Ascending aorta (tissue), 2 donors: ENCODE measurements at regions not wholly inside any gene's neighbourhood (a gene's known extent, or its start where the extent isn't known, plus 50 kb on each side); places are given as distances from the start of the nearest gene placed in this dataset.
"Not testable (repeated sequence)": the region's sequence is repeated elsewhere in the genome, so short reads cannot be mapped to it uniquely, and the experiment has no call there.

Experiments used
- DNase-seq, 2 donors: peaks; one replicate each; pipeline ENCODE4 v3.0.0-alpha.2; 2019; ENCODE audit warnings: low spot score in 2 of 2
- H3K27ac ChIP-seq, 2 donors: fragments of 200-600 bp; sonication (generic); one replicate each; pipeline ENCODE4 v1.5.1; 2016 to 2017; ENCODE audit warnings: mild to moderate bottlenecking in 1 of 2
- H3K27me3 ChIP-seq: fragments of 200-600 bp; sonication (generic); one replicate; pipeline ENCODE4 v1.5.1; 2017
- H3K36me3 ChIP-seq, 2 donors: fragments of 200-600 bp; sonication (generic); one replicate each; pipeline ENCODE4 v1.5.1; 2016
- H3K4me1 ChIP-seq, 2 donors: fragments of 200-600 bp; sonication (generic); one replicate each; pipeline ENCODE4 v1.5.1; 2016 to 2017; ENCODE audit warnings: mild to moderate bottlenecking in 1 of 2
- H3K4me3 ChIP-seq, 2 donors: fragments of 200-600 bp; sonication (generic); one replicate each; pipeline ENCODE4 v1.5.1; 2016 to 2017; ENCODE audit warnings: mild to moderate bottlenecking in 1 of 2
- H3K9me3 ChIP-seq, 2 donors: fragments of 200-600 bp; sonication (generic); one replicate each; pipeline ENCODE4 v1.5.1; 2016
- intact Hi-C: fragments of 100-400 bp; cut with DNase I; formaldehyde crosslinking; loops from one replicate; pipeline ENCODE4 v1.15.1; 2023
- TF ChIP-seq, protein P1 (sequence below), 3 experiments: fragments of 200-600 bp in 2 of 3; fragments of 450-650 bp in 1 of 3; sonication (generic) in 2 of 3; IDR thresholded peaks; one replicate each; pipeline ENCODE4 v1.5.1; 2016 to 2019; ENCODE audit warnings: antibody characterized with exemption in 3 of 3, mild to moderate bottlenecking in 1 of 3, moderate library complexity in 1 of 3

DNA sequence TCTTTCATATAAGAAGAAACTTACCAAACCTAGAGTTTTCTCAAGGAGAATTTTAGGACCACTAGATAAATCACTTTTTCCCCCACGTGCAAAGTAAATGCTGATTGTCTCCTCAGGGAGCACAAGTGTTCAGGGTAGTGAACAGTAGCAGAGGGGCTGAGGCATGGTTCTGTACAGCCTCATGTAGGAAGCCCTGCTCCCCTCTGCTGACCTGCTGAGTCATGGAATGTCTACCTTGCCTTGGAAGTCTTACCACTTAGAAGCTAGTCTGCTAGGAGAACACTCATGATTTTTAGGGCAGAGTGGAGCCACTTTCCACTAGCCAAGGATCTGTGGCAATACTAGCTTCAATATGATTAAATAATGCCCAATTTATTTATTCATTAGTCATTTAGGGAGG is 2120.6 kb upstream of the RAG2 start:
- intact Hi-C loops: no loop called here
- DNase-seq: no peak
- H3K4me1 ChIP-seq: no peaks in the 10 kb centered on the region
- TF ChIP-seq, protein P1, sequence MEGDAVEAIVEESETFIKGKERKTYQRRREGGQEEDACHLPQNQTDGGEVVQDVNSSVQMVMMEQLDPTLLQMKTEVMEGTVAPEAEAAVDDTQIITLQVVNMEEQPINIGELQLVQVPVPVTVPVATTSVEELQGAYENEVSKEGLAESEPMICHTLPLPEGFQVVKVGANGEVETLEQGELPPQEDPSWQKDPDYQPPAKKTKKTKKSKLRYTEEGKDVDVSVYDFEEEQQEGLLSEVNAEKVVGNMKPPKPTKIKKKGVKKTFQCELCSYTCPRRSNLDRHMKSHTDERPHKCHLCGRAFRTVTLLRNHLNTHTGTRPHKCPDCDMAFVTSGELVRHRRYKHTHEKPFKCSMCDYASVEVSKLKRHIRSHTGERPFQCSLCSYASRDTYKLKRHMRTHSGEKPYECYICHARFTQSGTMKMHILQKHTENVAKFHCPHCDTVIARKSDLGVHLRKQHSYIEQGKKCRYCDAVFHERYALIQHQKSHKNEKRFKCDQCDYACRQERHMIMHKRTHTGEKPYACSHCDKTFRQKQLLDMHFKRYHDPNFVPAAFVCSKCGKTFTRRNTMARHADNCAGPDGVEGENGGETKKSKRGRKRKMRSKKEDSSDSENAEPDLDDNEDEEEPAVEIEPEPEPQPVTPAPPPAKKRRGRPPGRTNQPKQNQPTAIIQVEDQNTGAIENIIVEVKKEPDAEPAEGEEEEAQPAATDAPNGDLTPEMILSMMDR (IDR thresholded peaks at IDR 0.05): no peak
- no peak overlapping the region for H3K4me3 ChIP-seq
- no peaks in the 10 kb centered on the region for H3K9me3 ChIP-seq
- H3K36me3 ChIP-seq: no peaks in the 10 kb centered on the region
- no peak overlapping the region for H3K27ac ChIP-seq
- H3K27me3 ChIP-seq: no peaks in the 10 kb centered on the region

DNA sequence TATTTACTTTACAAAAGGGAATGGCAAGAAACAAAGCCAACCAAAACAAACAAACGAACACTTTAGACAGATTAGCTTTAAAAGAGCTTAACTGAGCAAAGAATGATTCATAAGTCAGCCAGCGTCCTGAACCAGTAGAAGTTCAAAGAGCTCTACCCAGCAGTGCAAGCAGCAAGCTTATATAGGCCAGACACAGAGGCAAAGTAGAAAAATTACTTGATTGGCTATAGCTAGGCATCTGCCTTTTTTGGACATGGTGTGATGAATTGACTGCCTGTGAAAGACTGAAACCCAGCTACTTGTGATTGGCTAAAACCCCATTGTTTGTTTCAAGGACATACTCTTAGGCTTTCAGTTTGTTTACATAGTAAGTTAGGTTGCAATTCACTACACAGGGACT is 2120.0 kb upstream of the RAG2 start:
- H3K9me3 ChIP-seq: no peaks in the 10 kb centered on the region
- intact Hi-C loops: no loop called here
- H3K27me3 ChIP-seq: no peaks in the 10 kb centered on the region
- H3K36me3 ChIP-seq: no peaks in the 10 kb centered on the region
- TF ChIP-seq, protein P1 (IDR thresholded peaks at IDR 0.05): no peak
- H3K4me3 ChIP-seq: no peak overlapping the region
- H3K4me1 ChIP-seq: no peaks in the 10 kb centered on the region
- no peak overlapping the region for H3K27ac ChIP-seq
- DNase-seq: no peak

DNA sequence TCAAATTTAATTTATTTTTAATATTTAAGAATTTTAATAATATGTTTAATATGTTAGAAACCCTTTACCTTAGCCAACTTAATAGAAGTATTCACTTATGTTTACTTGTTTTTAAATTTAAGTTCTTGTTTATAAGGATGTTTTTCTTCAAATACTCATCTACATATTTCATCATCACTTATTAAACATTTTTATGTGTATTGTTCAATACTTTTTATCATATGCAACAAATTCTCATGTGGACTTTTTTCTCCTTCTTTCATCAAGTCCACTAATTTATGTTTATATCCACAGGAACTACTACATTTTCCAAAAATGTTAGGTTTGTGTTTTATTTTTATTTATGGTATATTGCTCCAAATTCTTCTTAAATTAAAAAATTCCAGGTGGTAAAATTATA is 2113.1 kb upstream of the RAG2 start:
- no peaks in the 10 kb centered on the region for H3K36me3 ChIP-seq
- H3K9me3 ChIP-seq: no peaks in the 10 kb centered on the region
- no peaks in the 10 kb centered on the region for H3K27me3 ChIP-seq
- H3K27ac ChIP-seq: no peak overlapping the region
- TF ChIP-seq, protein P1 (IDR thresholded peaks at IDR 0.05): no peak
- H3K4me3 ChIP-seq: no peak overlapping the region
- DNase-seq: no peak
- no peaks in the 10 kb centered on the region for H3K4me1 ChIP-seq
- intact Hi-C loops: no loop called here

DNA sequence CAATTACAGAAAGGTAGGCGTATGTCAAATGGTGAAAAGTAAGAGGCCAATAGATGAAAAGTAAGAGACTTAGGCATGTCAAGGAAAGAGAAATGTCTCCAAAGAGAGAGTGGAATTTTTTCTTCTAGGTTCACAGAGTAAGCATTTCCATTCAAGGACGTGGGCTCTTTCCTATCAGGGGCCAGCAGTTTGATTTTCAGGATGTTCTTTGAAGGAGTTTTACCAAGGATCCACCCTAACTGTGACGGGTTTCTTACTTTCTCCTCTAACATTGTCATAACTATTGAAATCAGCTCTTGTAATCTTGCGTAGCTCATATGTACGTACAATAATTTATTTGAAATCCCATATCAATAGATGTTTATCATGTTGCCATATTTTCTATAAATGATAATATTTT is 2112.2 kb upstream of the RAG2 start:
- DNase-seq: no peak
- no peaks in the 10 kb centered on the region for H3K27me3 ChIP-seq
- intact Hi-C loops: no loop called here

DNA sequence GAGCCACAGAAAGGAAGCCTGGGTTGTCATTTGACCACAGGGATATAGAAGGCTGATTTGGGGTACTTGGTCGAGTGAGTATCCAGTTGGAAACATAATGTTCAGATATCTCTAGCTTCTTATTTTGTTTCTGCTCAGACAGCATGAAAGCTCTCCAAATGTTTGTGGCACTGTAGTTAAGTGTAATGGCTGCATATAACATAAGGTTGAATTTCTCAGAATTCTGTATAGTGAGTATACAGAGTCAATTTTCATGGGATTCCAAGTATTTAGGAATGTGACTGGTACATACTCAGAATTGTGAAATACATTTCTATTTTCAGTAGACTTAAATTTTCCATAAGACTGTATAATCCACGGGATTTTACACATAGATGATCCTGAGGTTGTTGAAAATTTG is 2102.1 kb upstream of the RAG2 start:
- intact Hi-C loops: no loop called here
- Histone ChIP-seq H3K36me3 (no peaks in the 10 kb centered on the region), H3K27me3 (no peaks in the 10 kb centered on the region), H3K27ac (no peak overlapping the region), H3K4me3 (no peak overlapping the region), H3K9me3 (no peaks in the 10 kb centered on the region), H3K4me1 (no peaks in the 10 kb centered on the region)
- TF ChIP-seq, protein P1 (IDR thresholded peaks at IDR 0.05): no peak
- no peak for DNase-seq

More for the DNA sequence above, 2112.2 kb upstream of the RAG2 start:
- no peak overlapping the region for H3K4me3 ChIP-seq
- TF ChIP-seq, protein P1 (IDR thresholded peaks at IDR 0.05): no peak
- H3K4me1 ChIP-seq: no peaks in the 10 kb centered on the region
- no peaks in the 10 kb centered on the region for H3K36me3 ChIP-seq
- no peak overlapping the region for H3K27ac ChIP-seq
- no peaks in the 10 kb centered on the region for H3K9me3 ChIP-seq

DNA sequence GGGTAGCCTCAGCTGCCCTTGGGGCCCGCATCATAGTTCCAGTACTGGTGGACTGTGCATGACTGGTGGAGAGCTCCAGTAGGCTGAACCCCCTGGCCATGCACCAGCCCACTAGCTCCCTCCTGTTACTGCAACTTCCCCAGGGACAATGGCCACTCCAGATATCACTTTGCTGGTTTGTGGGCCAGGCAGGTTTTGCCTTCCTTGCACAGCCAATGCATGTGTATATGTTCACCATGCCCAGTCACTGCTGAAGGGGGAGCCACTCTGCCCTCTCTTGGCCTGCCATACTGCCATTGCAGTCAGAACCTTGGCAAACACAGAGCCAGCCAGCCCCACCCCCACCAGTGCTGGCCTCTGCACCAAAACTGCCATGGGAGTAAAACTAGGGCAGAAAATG is 2095.3 kb upstream of the RAG2 start:
- no peak for DNase-seq
- H3K4me1 ChIP-seq: no peaks in the 10 kb centered on the region
- H3K27me3 ChIP-seq: no peaks in the 10 kb centered on the region
- H3K4me3 ChIP-seq: no peak overlapping the region
- no peak overlapping the region for H3K27ac ChIP-seq
- intact Hi-C loops: no loop called here
- H3K9me3 ChIP-seq: no peaks in the 10 kb centered on the region
- TF ChIP-seq, protein P1 (IDR thresholded peaks at IDR 0.05): no peak
- H3K36me3 ChIP-seq: no peaks in the 10 kb centered on the region

DNA sequence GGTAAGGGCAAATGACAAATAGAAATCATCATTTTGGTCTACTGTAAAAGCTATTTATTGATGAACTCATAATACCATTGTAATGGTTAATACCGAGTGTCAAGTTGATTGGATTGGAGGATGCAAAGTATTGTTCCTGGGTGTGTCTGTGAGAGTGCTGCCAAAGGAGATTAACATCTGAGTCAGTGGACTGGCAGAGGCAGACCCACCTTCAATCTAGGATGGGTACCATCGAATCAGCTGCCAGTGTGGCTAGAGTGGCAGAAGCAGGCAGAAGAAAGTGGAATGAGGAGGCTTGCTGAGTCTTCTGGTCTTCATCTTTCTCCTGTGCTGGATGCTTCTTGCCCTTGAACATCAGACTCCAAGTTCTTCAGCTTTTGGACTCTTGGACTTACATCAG is 2092.2 kb upstream of the RAG2 start:
- intact Hi-C loops, H3K36me3 ChIP-seq: not testable (repeated sequence)

More for the DNA sequence above, 2092.2 kb upstream of the RAG2 start:
- not testable (repeated sequence) for H3K4me1 ChIP-seq, H3K9me3 ChIP-seq, DNase-seq, H3K4me3 ChIP-seq, H3K27me3 ChIP-seq, H3K27ac ChIP-seq
